ENCODE measurements at regions not wholly inside any gene's neighbourhood (a gene's known extent, or its start where the extent isn't known, plus 50 kb on each side); places are given as distances from the start of the nearest gene placed in this dataset.

DNA sequence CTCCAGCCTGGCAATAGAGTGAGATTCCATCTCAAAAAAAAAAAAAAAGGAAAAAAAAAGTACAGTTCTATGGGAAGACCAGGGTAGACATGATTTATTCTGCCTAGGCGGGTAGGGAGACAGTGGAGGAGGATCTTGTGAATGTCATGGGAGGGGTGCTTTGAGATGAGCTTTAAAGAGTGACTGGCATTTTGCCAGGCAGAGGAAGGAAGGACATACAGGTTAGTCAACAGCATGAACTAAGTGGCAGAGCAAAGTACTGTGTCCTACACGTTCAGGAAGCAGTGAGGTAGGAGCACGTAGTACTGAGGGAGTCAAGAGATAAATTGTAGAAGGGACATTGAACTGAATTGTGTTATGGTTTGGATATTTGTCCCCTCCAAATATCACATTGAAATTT lies 451.5 kb downstream of the TOX3 start:
- no peak for DNase-seq

DNA sequence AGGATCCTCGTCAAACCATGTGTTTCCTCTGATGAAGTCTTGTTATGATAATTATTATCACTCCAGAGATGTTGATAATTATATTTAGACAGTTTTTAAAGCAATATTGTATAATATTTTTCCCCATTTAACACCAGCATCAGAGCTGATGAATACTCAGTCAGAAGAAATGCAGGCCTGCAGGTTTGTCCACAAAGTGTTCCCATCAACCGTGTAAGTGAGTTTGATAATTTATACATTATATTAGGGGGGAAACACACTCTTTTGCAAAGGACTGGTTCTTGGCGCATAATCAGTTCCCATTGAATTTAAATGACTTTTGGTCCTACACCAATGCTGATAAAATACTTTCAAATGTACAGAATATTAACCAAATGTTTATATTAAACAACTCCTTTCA lies 454.8 kb downstream of the TOX3 start:
- DNase-seq = no peak

DNA sequence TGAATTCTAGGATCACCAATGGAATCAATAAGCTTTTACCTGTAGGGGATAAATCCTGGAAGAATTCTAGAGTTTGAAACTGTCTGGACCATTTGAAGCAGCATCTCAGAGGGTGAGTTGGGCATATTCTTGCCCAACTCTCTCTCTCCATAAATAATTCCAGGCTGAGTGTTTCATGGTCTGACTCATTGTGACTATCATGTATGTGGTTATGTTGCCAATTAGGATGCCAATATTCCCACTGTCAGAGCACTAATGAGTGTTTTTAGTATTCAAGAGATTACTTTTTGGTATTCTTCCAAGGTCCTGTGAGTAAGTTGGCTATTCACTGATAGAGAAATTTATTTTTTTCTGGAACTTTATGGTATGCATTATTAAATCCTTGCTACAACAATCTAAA lies 456.9 kb downstream of the TOX3 start:
- no peak for DNase-seq

DNA sequence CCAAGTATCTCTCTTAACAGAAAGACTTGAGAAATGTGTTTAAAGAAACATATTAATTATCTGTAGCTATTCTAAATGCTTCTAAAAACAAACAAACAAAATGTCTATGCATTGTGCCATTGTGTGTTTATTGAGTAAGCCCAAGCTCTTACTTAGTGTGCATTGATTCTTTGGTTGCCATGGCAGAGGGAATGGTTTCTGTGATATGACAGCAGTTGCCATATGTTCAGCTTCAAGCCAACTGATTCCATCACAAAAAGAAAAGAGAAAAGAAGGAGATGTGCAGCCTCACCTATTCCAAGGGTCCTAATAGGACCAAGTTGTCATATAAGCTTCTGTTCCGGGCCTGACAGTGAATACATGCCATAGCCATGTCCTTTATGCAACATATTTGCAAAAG lies 457.5 kb downstream of the TOX3 start:
- no peak for DNase-seq

DNA sequence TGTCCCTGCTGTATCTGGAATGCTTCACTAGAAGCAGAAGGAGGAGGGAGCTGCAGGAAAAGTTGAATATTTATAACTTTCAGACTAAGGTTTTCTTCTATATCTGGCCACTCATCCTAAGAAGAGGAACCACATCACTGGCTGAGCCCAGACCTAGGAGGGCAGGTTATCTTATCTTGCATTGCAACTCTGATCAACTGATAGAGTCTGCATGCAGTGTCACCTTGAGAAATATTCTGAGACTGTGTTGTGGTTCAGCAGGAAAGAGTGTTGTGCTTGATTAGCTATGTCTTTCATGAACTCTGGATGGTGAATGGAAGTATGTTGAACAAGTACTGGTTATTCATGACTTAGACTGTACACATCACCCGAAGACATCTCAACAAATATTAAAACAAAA lies 460.0 kb downstream of the TOX3 start:
- DNase-seq = no peak

DNA sequence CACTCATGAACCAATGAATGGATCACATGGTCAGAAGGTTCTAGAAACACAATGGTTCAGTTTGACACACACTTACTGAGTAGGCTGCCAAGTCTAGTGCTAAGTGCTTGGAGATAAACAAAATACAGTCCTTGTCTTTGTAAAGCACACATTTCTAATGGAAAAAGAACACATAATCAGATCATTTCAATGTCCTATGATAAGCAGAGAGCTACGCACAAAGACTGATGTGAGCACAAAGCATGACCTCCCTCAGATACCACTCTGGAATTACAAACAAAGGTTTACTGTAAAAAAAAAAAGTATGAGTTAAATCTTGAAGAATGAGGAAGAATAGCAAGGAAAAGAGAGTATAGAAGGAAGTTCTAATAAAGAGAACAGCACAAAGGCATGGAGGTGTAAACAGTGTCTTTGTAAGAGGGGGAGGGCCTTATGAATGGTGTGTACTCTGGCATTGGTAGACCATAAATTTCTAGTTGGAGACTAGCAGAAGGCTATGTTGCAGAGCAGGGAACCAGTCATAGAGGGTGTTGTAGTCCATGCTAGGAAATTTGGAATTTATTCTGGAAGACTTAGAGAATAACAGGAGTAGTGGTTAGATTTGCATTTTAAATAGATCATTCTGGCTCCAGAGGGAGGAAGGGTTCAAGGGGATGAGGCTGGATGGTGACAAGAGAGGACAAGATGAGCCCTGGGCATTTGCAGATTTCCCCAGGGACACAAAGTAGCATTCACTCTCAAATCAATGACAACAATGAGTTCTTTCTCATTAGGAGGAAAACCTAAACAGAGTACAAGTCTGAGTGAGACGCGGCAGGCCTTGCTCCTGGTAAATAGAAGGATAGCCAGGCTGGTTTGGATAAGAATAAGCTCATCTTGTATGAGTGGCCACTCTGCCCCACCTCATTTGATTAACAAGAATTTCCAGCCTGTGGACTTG lies 468.0 kb downstream of the TOX3 start:
- DNase-seq = peak; percentile 37

DNA sequence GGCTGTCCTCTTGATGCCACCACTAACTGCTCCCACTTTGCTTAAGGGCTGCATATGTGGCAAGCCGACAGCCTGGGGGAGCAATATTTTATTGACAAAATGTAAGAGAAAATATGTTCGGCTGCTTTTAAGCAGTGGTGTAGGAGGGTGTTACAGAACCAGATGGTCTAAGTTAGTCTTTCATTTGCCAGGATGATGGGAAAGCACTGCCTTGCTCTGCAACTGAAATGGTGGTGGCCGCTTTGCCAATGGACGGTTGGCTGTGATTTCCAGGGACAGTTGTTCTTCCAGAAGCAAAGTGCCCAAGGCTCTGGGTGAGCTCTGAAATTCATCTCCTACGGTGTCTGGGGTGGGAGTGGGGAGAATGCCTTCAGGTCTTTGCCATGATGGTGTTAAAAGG lies 469.3 kb downstream of the TOX3 start:
- DNase-seq = no peak

DNA sequence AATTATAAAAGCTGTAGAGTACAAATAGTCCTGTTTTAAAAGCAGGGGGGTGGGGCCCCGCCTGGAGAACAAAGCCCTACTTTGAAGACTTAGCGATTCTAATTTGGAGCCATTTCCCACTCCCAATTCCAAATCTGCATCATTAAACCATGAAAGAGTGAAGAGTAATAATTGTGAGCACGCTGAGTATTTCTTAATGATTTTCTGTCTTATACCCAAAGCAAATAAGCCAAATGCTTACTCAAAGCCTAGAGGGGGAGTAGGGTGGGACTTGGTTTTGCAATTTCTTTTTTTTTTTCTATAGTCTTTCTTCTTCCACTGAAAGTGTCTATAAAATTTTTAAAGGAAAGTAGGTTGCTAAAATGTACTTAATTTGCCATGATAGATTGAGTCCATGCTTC lies 470.1 kb downstream of the TOX3 start:
- no peak for DNase-seq

DNA sequence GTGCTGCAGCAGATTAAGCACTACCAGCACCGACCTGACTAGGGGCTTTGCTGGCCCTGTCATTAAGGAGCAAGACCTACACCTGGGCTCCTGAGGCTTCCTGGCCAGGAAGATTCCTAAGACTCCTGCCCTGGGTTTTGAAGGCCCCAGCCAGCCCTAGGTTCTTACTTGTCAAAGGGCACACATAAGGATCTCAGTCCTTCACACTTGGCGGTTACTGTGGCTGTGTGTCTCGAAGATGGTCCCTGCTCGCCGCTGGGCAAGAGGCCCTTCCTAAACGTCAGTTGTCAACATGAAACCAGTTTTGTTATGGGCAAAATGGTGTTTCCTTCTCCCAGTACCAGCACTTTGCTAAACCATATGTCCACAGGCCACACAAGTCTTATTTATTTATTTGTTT lies 470.6 kb downstream of the TOX3 start:
- DNase-seq = no peak

DNA sequence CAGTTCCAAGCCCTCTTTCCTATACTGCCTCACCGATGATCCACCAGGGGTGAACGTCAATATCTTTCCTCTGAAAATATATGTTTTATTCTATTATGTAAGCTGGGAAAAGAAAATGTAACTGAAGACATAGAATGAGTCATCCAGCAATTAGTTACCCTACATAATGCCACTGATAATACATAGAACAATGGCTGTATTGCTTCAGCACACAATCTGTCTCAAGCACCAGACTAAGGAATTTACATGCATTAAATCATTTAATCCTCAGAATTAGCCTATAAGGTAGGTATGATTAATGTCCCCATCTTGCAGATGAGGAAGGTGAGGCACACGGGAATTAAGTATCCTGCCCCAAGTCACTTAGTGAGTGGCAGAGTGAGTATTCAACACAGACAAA lies 472.8 kb downstream of the TOX3 start:
- DNase-seq = no peak

DNA sequence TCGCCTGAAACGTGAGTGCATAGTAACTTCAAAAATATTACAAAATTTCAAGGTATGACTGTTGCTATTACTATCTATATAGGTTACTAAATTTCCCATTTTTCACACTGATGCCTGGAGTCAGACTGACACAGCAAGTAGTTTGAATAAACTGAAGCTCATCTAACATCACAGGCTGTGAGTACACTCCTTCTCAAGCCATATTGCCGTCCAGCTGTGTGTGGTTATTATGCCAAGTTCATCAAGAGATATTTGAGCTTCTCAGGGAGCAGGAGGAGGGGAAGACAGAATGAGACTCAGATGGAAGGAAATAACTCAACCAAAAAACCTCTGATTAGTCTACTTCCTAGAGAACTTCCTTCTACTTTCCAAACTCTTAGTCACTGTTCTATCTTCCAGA lies 473.9 kb downstream of the TOX3 start:
- DNase-seq = no peak

DNA sequence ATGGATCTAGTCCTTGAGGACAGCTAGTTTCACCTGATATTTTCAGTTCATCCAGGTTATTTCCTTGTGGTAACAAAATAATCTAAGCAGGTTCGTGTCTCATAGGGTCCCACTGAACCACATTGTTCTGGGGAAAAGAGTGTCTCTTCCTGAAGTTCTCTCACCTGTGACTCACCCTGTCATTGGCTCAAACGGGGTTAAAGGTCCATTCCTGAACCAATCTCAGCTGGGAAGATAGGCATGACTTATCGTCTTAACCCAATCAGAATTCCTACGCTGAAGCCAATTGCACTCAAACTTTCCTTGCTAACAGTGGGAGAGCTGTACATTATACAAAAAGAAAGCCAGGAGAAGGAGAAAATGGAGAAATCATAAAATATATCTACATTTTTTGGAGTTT lies 475.8 kb downstream of the TOX3 start:
- no peak for DNase-seq

DNA sequence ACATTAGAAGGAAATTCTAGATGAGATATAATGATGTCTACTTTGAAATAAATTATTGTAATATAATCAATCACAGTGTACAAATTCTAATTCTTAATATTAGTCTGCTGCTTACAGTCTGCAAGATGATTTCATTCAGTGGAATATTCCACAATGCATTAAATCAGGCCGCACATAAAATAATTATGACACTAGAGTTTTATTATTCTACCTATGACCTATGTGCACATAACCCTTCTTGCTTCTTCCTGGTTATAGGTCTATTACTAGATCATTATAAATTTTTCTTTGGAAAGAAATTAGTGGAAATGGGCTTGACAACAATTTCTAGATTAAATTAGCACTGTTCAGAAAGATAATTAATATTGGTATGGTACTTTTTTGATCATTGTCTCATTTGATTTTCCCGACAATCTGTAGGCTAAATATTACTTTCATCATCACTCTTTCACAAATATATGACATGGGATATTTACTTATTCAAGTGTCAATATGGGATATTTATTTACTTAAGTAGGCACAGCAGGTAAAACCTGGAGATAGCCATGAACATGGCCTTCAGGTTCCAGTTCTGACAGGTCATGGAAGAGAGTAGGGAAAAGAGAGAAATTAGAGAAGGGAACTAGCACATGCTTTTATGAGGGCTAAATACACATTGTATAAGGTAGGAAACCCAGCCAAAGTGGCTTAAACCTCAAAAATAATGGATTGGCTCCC lies 476.4 kb downstream of the TOX3 start:
- no peak for DNase-seq

DNA sequence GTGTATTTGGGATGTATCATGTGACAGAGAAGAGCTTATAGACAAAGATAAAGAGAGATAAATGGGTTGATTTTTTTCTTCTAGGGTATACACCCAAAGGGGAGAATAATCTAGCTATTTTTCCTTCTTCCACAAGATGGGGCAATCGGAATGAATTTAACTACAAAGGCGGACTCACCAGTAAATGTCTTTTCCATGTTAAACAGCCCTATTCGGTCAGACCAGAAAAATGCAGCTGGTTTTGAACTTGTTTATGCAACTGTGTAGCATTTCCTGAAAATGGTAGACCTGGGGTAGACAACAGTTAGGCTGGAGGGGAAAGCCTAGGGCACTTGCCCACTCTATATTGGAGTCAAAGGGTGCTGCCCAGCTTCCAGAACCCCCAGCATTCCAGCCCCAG lies 477.1 kb downstream of the TOX3 start:
- no peak for DNase-seq

DNA sequence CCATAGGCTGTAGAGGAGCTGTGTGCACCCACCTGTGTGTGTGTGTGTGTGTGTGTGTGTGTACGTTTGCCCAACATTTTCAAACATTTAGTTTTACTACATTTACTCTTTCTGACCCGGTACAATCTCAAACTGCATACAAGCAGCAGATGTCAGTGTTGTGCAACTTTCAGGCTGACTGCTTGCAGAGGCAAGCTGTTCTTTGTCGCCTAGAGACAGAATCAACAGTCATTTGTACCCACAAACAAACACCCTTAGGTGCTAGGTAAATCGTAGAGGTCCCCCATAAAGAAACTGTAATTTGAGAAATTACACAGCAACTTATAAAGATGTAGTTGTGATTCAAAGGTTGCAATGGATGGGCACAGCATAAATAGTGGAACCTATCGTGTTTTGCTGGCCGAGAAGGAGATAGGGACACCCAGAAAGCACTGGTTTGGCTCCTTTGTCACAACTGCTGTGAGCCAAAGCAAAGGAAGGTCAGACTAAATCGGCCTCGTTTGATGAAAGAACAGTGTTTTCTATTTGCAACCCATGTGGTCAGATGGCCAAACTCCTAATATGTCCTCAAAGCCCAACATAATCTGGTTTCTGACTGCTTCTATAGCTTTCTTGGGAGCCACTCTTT lies 478.4 kb downstream of the TOX3 start:
- DNase-seq = peak; percentile 32

DNA sequence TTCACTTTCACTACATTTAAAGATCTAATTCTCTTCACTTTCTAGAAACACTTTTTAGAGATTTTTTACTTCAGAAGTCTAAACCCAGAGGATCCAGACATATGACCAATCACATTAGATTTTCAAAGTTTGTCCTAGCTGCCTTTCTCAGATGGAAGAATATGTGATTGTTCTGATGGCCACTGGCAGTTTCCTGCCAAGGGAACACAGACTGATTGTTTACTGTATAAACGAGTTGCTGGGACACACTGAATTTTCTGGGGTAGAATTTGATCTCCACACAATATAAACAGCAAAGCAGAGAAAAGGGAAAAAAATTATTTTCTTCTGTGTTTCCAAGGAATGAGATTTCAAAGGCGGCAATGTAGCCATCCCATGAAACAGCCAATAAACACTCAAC lies 480.0 kb downstream of the TOX3 start:
- DNase-seq = no peak

DNA sequence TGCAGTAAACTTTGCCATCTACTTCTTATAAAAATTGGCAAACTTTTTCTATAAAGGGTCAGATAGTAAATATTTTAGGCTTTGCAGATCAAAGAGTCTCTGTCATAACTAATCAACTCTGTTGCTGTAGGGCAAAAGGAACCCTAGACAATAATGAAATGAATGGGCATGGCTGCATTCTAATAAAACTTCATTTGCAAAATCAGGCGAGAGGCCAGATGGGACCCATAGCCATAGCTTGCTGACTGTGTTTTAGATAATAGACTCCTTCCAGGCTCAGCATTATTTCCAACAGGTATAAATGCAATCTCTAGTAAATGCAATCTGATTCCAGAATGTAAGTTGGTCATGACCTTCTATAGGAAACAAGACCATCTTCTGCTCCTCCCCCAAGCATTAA lies 490.7 kb downstream of the TOX3 start:
- DNase-seq = no peak

DNA sequence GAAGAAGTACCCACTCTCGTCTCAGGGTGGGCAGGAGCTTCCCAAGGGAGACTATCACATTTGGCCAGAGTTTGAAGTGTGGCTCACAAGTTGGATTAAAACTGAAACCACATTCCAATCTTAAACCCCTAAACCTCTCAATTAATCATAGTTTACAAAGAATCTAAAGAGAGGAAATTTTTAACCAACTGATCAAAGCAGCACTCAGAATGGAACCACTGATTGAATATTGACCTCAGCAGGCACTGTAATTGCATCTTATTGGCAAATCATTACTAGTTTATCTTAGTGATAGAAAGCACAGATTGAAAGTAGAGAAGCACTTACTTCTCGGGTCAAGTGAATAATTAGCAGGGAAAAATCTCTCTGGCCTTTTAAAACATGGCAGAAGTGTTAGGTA lies 491.6 kb downstream of the TOX3 start:
- no peak for DNase-seq

DNA sequence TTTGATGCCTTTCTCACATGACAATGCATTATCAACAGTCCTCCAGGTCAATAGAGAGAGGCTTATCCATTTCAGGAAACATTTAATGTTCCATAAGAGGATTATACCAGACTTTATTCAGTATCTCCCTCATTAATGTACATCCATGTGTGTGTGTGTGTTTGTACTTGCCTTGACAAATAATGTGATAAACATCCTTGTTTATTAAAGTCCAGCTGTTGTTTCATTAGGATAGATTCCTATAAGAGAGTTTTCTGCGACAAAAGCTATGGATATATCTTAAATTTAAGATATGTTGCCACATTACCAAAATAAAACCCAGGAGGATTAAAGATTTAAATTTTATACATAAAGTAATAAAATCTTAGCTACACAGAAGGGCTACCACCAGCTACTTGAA lies 492.6 kb downstream of the TOX3 start:
- DNase-seq = no peak

DNA sequence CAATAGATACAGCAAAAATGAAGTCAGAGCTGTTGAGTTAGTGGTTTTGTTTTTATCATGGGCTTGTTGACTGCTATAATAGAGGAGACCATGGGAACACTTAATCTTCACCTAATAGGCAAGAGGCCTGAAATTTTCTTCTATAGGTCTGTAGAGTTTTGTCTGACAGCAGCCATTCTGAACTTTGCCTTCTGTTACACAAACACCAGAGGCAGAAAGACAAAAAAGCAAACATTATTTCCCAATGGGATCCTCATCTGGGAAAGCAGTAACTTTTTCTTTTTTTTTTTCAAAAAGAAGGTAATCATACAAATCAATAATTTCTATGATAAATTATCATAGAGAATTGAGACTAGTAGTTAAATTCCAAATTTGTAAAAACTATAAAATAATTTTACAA lies 494.1 kb downstream of the TOX3 start:
- no peak for DNase-seq

DNA sequence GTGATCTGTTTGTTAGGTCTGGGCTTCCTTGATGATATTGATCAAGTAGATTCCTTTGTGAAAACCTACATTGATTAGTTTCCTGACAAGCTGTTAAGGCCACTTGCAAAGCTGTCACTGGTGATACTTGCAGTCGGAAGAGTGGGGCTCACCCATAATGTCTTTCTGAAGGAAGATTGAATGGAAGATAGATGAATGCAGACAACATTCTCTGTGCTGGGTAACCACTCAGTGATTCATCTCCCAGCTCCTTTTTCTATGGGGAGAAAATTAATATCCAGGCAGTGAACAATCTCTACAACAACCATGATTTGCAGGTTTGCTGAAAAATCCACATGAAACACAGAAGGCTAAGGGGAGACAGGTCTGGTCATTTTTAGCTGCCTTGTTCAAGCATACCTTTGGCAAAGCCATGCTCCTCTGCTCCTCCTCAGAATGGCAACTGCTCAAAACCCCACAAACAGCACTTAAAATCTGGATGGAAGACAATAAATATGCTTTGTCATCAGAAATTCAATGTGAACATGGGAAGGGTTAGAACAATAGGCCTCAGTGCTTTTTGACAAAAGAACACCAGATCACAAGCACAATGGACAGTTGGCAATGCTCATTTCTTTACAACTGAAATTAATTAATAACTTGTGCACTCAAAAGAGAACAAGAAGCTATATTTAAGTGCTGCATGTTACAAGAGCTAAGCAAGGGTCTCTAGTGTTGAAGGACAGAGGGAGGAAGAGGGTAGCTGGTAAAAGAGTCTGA lies 495.4 kb downstream of the TOX3 start:
- DNase-seq = no peak

DNA sequence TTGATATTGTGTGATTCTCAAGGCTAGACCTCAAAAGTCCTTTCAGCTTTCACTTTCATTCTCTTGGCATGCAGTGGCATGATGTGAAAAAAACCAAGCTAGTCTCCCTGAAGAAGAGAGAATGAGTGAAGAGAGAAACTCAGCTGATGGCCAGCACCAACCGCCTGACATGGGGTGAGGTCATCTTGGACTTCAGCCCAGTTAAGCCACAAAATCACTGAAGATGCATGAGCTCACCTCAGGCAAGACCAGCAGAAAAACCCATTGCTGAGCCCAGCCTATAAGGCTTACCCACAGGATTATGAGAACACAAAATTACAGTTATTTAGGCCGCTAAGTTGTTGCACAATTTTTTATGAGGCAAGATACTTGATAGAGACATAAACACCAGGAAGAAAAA lies 496.5 kb downstream of the TOX3 start:
- DNase-seq = no peak

DNA sequence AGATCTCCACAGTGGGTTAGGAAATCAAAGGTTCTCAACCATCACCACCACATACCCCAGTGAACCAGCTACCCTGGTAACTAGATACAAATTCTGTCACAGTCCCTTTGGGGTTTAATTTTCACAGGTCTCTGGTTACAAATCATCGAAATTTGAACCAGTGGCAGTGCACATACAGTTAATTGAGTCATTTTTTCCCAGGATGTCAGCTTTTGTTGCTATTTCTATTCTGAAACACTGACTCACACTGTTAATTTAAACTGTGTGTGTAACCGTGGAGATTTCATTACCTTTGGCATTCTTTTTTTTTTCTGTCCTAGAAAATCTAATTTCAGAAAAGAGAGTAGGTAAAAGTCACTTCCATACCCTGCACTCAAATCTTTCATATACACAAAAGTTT lies 511.5 kb downstream of the TOX3 start:
- no peak for DNase-seq

All from NCI-H2029 (cell line).